ENCODE measurements at regions not wholly inside any gene's neighbourhood (a gene's known extent, or its start where the extent isn't known, plus 50 kb on each side); places are given as distances from the start of the nearest gene placed in this dataset.

GRCh38 chr12:4969405-4969804, 59.7 kb downstream of the KCNA1 start:
- H3K27ac ChIP-seq (ENCODE audit: low read length): no peak overlapping the region
- no CpG with 5 or more reads among the region's 3 CpGs for WGBS (ENCODE audit: insufficient coverage)
- no peaks in the 10 kb centered on the region for H3K9me3 ChIP-seq (replicated peaks; ENCODE audit: control insufficient read depth, low read depth, low read length)

GRCh38 chr12:4974217-4974616, 64.5 kb downstream of the KCNA1 start:
- DNase-seq: no peak
- 32% methylated on average over 2 of the region's 3 CpGs for WGBS (ENCODE audit: insufficient coverage)
- H3K4me1 ChIP-seq (ENCODE audit: control insufficient read depth, insufficient read depth, low read length): peaks cover 3% of the 10 kb centered on the region
- H3K36me3 ChIP-seq (ENCODE audit: control insufficient read depth, insufficient read depth, low read length): no peaks in the 10 kb centered on the region
- H3K27ac ChIP-seq (ENCODE audit: low read length): no peak overlapping the region
- no peak overlapping the region for H3K4me3 ChIP-seq (ENCODE audit: low read length)
- H3K27me3 ChIP-seq (ENCODE audit: control insufficient read depth, insufficient read depth, low read length): peaks cover 10% of the 10 kb centered on the region
- no peaks in the 10 kb centered on the region for H3K9me3 ChIP-seq (replicated peaks; ENCODE audit: control insufficient read depth, low read depth, low read length)

More at GRCh38 chr12:4969405-4969804, 59.7 kb downstream of the KCNA1 start:
- no peaks in the 10 kb centered on the region for H3K36me3 ChIP-seq (ENCODE audit: control insufficient read depth, insufficient read depth, low read length)
- peaks cover 2% of the 10 kb centered on the region for H3K27me3 ChIP-seq (ENCODE audit: control insufficient read depth, insufficient read depth, low read length)
- no peak for DNase-seq
- no peaks in the 10 kb centered on the region for H3K4me1 ChIP-seq (ENCODE audit: control insufficient read depth, insufficient read depth, low read length)
- no peak overlapping the region for H3K4me3 ChIP-seq (ENCODE audit: low read length)

GRCh38 chr12:4975574-4975973, 65.9 kb downstream of the KCNA1 start:
- peak; percentile 55 for DNase-seq
- no peaks in the 10 kb centered on the region for H3K36me3 ChIP-seq (ENCODE audit: control insufficient read depth, insufficient read depth, low read length)
- H3K27ac ChIP-seq (ENCODE audit: low read length): no peak overlapping the region
- no peak overlapping the region for H3K4me3 ChIP-seq (ENCODE audit: low read length)
- peaks cover 3% of the 10 kb centered on the region for H3K4me1 ChIP-seq (ENCODE audit: control insufficient read depth, insufficient read depth, low read length)
- WGBS (ENCODE audit: insufficient coverage): 72% methylated on average over 9 of the region's 12 CpGs
- H3K27me3 ChIP-seq (ENCODE audit: control insufficient read depth, insufficient read depth, low read length): peaks cover 10% of the 10 kb centered on the region
- H3K9me3 ChIP-seq (replicated peaks; ENCODE audit: control insufficient read depth, low read depth, low read length): no peaks in the 10 kb centered on the region

- H3K4me3 ChIP-seq (ENCODE audit: low read length): no peak overlapping the region
- H3K9me3 ChIP-seq (replicated peaks; ENCODE audit: control insufficient read depth, low read depth, low read length): no peaks in the 10 kb centered on the region
- 86% methylated on average over 10 of the region's 10 CpGs for WGBS (ENCODE audit: insufficient coverage)
- no peak overlapping the region for H3K27ac ChIP-seq (ENCODE audit: low read length)
- peaks cover 3% of the 10 kb centered on the region for H3K4me1 ChIP-seq (ENCODE audit: control insufficient read depth, insufficient read depth, low read length)
- no peak for DNase-seq
- no peaks in the 10 kb centered on the region for H3K36me3 ChIP-seq (ENCODE audit: control insufficient read depth, insufficient read depth, low read length)
- H3K27me3 ChIP-seq (ENCODE audit: control insufficient read depth, insufficient read depth, low read length): peaks cover 10% of the 10 kb centered on the region
These were observed 66.6 kb upstream of the KCNA5 start for GRCh38 chr12:4977102-4977501.

GRCh38 chr12:4978737-4979136, 64.9 kb upstream of the KCNA5 start:
- DNase-seq: peak; percentile 52
- peaks cover 12% of the 10 kb centered on the region for H3K27me3 ChIP-seq (ENCODE audit: control insufficient read depth, insufficient read depth, low read length)
- no peaks in the 10 kb centered on the region for H3K36me3 ChIP-seq (ENCODE audit: control insufficient read depth, insufficient read depth, low read length)
- no peak overlapping the region for H3K27ac ChIP-seq (ENCODE audit: low read length)
- H3K4me1 ChIP-seq (ENCODE audit: control insufficient read depth, insufficient read depth, low read length): peaks cover 3% of the 10 kb centered on the region
- WGBS (ENCODE audit: insufficient coverage): 34% methylated on average over 5 of the region's 6 CpGs
- H3K9me3 ChIP-seq (replicated peaks; ENCODE audit: control insufficient read depth, low read depth, low read length): no peaks in the 10 kb centered on the region
- no peak overlapping the region for H3K4me3 ChIP-seq (ENCODE audit: low read length)

- Histone ChIP-seq H3K36me3 (ENCODE audit: control insufficient read depth, insufficient read depth, low read length) (no peaks in the 10 kb centered on the region), H3K9me3 (replicated peaks; ENCODE audit: control insufficient read depth, low read depth, low read length) (no peaks in the 10 kb centered on the region), H3K27me3 (ENCODE audit: control insufficient read depth, insufficient read depth, low read length) (peaks cover 13% of the 10 kb centered on the region), H3K4me3 (ENCODE audit: low read length) (no peak overlapping the region), H3K27ac (ENCODE audit: low read length) (no peak overlapping the region), H3K4me1 (ENCODE audit: control insufficient read depth, insufficient read depth, low read length) (peaks cover 3% of the 10 kb centered on the region)
- DNase-seq: no peak
These were observed 63.9 kb upstream of the KCNA5 start for GRCh38 chr12:4979737-4980136.

- Histone ChIP-seq H3K27me3 (ENCODE audit: control insufficient read depth, insufficient read depth, low read length) (peaks cover 20% of the 10 kb centered on the region), H3K4me3 (ENCODE audit: low read length) (no peak overlapping the region), H3K4me1 (ENCODE audit: control insufficient read depth, insufficient read depth, low read length) (no peaks in the 10 kb centered on the region), H3K27ac (ENCODE audit: low read length) (no peak overlapping the region), H3K9me3 (replicated peaks; ENCODE audit: control insufficient read depth, low read depth, low read length) (no peaks in the 10 kb centered on the region), H3K36me3 (ENCODE audit: control insufficient read depth, insufficient read depth, low read length) (no peaks in the 10 kb centered on the region)
- WGBS (ENCODE audit: insufficient coverage): 33% methylated on average over 1 of the region's 2 CpGs
- DNase-seq: no peak
These were observed 59.3 kb upstream of the KCNA5 start for GRCh38 chr12:4984344-4984743.

GRCh38 chr12:4984971-4985370, 58.7 kb upstream of the KCNA5 start:
- H3K27ac ChIP-seq (ENCODE audit: low read length): no peak overlapping the region
- no peak for DNase-seq
- H3K4me3 ChIP-seq (ENCODE audit: low read length): no peak overlapping the region
- WGBS (ENCODE audit: insufficient coverage): 69% methylated on average over 6 of the region's 7 CpGs
- H3K36me3 ChIP-seq (ENCODE audit: control insufficient read depth, insufficient read depth, low read length): no peaks in the 10 kb centered on the region
- peaks cover 20% of the 10 kb centered on the region for H3K27me3 ChIP-seq (ENCODE audit: control insufficient read depth, insufficient read depth, low read length)
- no peaks in the 10 kb centered on the region for H3K9me3 ChIP-seq (replicated peaks; ENCODE audit: control insufficient read depth, low read depth, low read length)
- no peaks in the 10 kb centered on the region for H3K4me1 ChIP-seq (ENCODE audit: control insufficient read depth, insufficient read depth, low read length)

GRCh38 chr12:4985820-4986219, 57.9 kb upstream of the KCNA5 start:
- H3K27ac ChIP-seq (ENCODE audit: low read length): no peak overlapping the region
- WGBS (ENCODE audit: insufficient coverage): 90% methylated on average over 2 of the region's 6 CpGs
- H3K36me3 ChIP-seq (ENCODE audit: control insufficient read depth, insufficient read depth, low read length): no peaks in the 10 kb centered on the region
- H3K4me1 ChIP-seq (ENCODE audit: control insufficient read depth, insufficient read depth, low read length): no peaks in the 10 kb centered on the region
- H3K9me3 ChIP-seq (replicated peaks; ENCODE audit: control insufficient read depth, low read depth, low read length): no peaks in the 10 kb centered on the region
- DNase-seq: no peak
- H3K4me3 ChIP-seq (ENCODE audit: low read length): no peak overlapping the region
- H3K27me3 ChIP-seq (ENCODE audit: control insufficient read depth, insufficient read depth, low read length): peaks cover 20% of the 10 kb centered on the region

- DNase-seq: no peak
- Histone ChIP-seq H3K9me3 (replicated peaks; ENCODE audit: control insufficient read depth, low read depth, low read length) (no peaks in the 10 kb centered on the region), H3K4me1 (ENCODE audit: control insufficient read depth, insufficient read depth, low read length) (no peaks in the 10 kb centered on the region), H3K27me3 (ENCODE audit: control insufficient read depth, insufficient read depth, low read length) (peaks cover 20% of the 10 kb centered on the region), H3K36me3 (ENCODE audit: control insufficient read depth, insufficient read depth, low read length) (no peaks in the 10 kb centered on the region), H3K4me3 (ENCODE audit: low read length) (no peak overlapping the region), H3K27ac (ENCODE audit: low read length) (no peak overlapping the region)
- WGBS (ENCODE audit: insufficient coverage): 69% methylated on average over 12 of the region's 17 CpGs
These were observed 56.3 kb upstream of the KCNA5 start for GRCh38 chr12:4987076-4988046.

Measured in muscle of leg (tissue), 3 donors.